Gastrocnemius medialis (tissue), 4 donors: ENCODE measurements at regions not wholly inside any gene's neighbourhood (a gene's known extent, or its start where the extent isn't known, plus 50 kb on each side); places are given as distances from the start of the nearest gene placed in this dataset.

Experiments
- CTCF ChIP-seq, 5 experiments: fragments of 450-650 bp in 3 of 5; fragments of 200-600 bp in 2 of 5; sonication (generic) in 2 of 5; IDR thresholded peaks in 4 of 5; conservative IDR thresholded peaks in 1 of 5; 1 replicate in 4 of 5; 2 replicates in 1 of 5; pipeline ENCODE4 v1.5.1; 2016 to 2019; ENCODE audit warnings: antibody characterized with exemption in 5 of 5, mild to moderate bottlenecking in 3 of 5, moderate library complexity in 3 of 5
- POLR2A ChIP-seq, 2 donors: fragments of 450-650 bp; IDR thresholded peaks; one replicate each; pipeline ENCODE4 v1.6.1; 2017; ENCODE audit warnings: antibody characterized with exemption in 2 of 2, mild to moderate bottlenecking in 2 of 2, moderate library complexity in 2 of 2

- TF ChIP-seq POLR2A (IDR thresholded peaks at IDR 0.05) (no peak), CTCF (IDR thresholded peaks at IDR 0.05 in 4 of 5, conservative IDR thresholded peaks at IDR 0.05 in 1 of 5) (no peak)
Observed at GRCh38 chr1:34645109-34645688, 109.6 kb upstream of the GJB5 start.
